ENCODE measurements at regions not wholly inside any gene's neighbourhood (a gene's known extent, or its start where the extent isn't known, plus 50 kb on each side); places are given as distances from the start of the nearest gene placed in this dataset.
A peak's percentile ranks its signal among the peaks of the same experiment; 100 is the strongest.
"Not testable (repeated sequence)": the region's sequence is repeated elsewhere in the genome, so short reads cannot be mapped to it uniquely, and the experiment has no call there.

DNA sequence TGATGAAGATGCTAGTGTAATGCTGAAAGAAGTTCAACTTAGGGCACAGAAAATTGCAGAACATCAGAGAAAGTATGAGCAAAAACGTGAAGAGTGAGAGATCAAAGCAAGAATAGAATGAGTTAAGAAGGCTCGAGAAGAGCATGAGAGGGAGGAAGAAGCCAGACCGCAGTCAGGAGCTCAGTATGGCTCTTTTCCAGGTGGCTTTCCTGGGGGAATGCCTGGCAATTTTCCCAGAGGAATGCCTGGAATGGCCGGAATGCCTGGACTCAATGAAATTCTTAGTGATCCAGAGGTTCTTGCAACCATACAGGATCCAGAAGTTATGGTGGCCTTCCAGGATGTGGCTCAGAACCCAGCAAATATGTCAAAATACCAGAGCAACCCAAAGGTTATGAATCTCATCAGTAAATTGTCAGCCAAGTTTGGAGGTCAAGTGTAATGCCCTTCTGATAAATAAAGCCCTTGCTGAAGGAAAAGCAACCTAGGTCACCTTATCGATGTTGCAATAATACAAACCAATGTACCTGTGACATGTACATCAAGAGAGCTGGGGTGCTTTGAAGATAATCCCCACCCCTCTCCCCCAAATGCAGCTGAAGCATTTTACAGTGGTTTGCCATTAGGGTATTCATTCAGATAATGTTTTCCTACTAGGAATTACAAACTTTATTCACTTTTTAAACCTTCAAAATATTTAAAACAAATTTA lies 277.9 kb downstream of the LPIN1 start:
- DNase-seq (ENCODE audit: low spot score), result not testable (repeated sequence)

DNA sequence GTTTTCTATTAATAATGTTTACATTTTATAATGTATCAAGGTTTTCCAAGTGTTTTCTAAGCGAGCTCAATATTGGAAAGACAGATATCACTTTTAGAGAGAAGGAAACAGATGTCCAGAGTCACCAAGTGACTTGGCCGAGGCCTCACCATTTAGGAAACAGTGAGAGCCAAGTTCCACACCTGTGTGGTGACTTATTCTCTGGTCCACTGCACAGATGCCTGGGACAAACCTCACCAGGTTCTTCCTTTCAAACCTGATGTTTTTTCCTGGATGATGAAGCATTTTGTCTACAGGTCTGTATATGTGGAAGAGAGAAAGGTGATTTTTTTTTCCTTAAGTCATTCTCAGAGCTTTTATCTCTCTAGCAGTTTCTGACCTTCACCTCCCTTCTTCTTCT lies 280.7 kb downstream of the LPIN1 start:
- no peak for DNase-seq (ENCODE audit: low spot score)

DNA sequence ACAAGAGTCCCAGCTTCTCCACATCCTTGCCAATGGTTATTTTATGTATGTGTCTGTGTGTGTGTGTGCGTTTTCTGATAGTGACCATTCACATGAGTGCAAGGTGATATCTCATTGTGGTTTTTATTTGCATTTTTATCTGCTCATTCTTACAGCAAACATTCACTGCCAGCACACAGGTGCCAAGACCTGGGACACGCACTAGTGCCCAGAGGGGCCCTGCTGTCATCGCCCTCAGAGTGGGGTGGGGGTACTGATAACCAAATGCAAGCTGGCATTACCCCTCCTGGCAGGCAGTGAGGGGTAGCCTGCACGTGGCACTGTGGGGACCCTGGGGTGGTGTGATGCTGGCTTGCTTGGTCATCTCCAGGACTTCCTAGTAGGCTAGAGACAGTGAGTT lies 285.4 kb downstream of the LPIN1 start:
- peak; percentile 64 for DNase-seq (ENCODE audit: low spot score)

DNA sequence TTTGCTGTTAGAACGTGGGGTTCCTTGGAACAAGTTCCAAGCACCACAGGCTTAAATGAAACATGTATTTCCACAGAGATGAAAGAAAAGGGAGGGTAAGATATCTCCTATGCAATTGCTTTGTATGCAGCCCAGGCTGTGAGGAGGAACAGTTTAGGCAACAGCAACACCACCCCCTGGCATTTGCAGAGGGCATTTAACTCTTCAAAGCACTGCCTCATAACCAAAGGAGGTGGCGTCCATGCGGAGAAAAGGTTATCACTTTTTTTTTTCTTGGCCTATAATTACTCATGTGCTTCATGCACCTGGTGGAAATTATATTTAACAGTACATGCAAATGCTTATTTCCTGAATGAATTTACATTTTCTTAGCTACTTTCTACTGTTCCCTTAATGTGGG lies 286.0 kb downstream of the LPIN1 start:
- DNase-seq (ENCODE audit: low spot score), result peak; percentile 78

DNA sequence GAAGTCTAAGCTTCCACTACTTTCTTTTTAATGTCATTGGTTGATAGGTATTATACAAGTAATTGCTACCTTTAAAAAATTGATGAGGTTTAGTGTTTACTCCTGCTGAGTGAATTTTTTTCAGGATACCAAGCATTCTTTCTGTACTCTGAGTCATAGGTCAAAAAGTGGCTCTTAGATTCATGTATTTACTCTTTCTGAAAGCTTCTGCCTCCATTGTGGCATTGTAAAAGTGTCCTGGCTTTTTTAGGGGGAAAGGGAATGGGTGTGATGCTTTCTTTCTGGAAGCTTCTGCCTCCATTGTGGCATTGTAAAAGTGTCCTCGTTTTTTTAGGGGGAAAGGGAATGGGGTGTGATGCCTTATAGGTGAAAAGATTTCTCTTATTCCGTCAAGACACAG lies 286.5 kb downstream of the LPIN1 start:
- DNase-seq (ENCODE audit: low spot score), result no peak

DNA sequence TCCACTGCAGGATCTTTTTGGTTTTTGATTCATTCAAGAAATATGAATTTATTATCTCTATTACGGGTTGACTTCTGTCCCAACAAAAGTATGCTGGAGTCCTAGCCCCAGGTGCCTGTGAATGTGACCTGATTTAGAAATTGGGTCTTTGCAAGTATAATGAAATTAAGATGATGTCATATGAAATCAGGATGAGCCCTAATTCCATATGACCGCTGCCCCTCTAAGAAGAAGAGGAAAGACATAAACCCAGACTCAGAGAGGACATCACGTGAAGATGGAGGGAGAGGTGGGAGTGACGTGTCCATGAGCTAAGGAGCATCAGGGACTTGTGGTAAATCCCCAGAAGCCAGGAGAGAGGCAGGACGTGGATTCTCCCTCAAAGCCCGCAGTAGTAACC lies 287.1 kb downstream of the LPIN1 start:
- DNase-seq (ENCODE audit: low spot score), result no peak

DNA sequence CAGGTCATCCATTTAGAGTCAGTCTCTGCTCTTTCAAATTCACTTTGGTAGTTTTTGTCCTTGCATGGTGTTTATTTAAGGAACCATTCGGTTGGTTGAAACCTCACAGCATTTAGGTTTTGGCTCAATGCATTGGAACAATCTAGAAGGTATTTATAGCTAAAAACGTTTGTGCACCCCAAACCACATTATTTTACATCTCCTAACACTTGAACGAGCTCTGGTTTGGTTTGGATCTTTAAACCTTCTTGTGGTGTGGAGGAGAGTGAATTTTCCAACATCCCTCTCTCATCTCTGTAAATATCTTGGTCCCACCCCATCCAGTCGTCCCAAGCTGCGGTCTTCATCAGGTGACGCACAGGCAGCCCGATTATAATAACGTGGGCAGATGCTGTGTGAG lies 287.9 kb downstream of the LPIN1 start:
- DNase-seq (ENCODE audit: low spot score), result no peak

DNA sequence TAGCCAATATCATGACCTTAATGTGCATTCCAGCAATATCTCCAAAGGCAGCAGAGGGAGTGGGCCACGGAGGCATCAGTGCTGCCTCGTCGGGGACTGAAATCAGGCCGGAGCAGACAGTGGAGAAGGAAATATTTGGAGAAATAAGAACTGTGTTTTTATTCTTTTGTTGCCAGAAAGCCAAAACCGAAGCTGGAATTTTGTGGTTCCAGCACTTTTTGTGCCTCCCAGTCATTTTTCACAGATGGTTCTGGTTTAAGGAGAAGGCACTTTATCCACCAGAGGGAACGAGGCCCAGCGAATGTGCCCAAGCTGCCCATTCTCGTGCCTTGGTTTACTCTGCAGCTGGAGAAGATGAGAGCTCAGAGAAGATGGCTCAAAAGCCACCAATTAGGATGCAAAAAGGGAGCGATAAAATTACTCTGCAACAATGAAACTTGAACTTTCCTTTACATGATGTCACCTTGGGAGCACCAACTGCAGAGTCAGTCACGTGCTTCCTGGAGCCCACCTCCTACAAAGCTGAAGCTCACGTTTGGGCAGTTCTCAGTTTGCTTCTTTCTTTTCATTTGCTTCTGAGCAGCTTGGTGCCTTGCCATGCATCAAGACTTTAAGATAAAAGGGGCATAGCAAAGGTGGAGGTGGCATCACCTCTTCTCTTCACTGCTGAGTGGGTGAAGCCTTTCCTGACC lies 288.7 kb downstream of the LPIN1 start:
- DNase-seq (ENCODE audit: low spot score), result no peak

DNA sequence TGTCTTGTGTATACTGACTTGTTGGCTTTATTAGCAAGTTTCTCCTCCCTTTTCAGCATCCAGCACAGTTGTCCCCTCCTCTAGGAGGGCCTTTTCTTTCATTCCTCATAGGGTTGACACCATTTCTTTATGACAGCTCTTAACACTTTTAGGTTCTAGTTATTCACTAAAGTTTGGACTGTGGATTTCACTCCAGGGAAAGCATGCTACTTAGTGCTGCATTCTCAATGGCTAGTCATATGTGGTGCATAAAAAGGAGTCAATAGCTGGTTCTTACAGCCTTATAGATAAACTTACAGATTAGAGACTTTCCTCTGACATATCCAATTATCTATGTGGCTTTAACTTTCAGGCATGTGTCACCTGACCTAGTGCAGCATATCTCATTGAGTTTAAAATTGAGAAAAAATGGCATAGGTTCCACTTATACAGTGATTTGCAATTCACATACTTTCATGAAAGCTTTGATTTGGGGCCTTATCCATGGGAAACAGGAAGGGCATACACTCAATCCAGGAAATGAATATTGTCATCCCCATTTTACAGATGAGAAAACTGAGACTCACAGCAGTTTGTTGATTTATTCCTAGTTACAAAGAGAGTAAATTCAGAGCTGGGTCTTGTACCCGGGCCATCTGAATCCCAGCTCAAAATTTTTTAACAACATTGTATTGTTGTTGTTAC lies 289.7 kb downstream of the LPIN1 start:
- no peak for DNase-seq (ENCODE audit: low spot score)

DNA sequence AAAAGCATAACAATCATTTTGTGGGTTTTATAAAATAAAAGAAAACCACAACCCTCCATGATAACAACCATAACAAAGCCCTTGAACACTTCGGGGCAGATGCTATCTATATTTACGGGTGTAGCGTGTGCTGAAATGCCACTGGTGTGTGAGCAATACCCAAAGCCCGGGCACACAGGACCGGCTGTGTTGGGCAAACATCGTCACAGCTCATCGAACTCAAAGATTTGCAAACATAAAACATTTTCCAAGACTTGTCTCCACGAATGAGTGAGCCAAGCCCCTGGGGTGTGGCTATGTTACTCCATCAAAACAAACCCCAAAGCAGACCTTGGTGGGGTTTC lies 290.2 kb downstream of the LPIN1 start:
- DNase-seq (ENCODE audit: low spot score), result peak; percentile 36

DNA sequence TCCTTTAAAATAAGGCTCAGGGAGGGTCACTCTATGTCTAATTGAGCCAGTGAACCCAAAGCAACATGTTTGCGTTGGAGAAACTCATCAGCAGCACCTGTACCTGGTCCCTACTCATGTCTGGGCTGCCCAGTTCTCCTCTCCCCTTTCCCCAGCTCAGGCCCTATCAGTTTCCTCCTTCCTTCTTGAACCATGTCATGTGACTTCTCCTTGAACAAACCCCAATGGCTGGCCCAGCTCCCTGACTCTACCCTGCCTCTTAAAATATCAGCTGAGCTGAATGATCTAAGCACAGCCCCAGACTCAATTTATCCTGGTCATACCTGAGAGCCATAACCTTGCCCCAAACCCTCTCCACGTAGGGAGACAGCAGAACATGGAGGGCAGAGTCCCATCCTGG lies 290.9 kb downstream of the LPIN1 start:
- no peak for DNase-seq (ENCODE audit: low spot score)

DNA sequence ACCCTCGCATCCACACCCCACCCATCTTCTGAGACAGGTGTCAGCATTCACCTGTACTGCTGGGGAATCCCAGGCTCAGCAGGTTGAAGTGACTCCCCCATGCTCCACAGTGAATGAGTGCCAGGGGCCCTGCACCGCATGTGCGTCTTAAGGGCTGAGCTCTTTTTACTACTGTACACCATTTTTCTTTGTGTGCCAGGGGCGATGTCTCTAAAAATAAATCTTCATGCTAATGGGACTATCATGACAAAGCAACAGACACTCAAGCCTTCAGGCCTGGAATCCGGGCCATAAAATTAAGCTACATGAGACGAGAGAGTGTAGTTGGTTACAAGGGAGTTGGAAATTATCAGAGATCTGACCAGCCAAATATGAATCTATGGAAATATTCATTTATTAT lies 294.8 kb downstream of the LPIN1 start:
- no peak for DNase-seq (ENCODE audit: low spot score)

DNA sequence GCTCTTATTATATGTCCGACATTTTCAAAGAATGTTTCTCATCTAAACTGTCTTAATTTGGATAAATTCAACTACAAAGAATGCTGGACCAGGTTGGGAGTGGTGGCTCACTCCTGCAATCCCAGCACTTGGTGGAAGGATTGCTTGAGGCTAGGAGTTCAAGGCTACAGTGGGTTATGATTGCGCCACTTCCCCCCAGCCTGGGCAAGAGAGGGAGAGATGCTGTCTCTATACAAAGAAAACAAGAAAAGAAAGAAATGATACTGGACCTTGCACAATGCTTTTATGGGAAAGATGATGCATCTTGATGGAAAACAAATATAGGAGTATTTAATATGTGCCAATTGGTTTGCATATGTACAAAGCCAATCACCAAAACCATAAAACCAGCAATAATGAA lies 296.7 kb downstream of the LPIN1 start:
- no peak for DNase-seq (ENCODE audit: low spot score)

DNA sequence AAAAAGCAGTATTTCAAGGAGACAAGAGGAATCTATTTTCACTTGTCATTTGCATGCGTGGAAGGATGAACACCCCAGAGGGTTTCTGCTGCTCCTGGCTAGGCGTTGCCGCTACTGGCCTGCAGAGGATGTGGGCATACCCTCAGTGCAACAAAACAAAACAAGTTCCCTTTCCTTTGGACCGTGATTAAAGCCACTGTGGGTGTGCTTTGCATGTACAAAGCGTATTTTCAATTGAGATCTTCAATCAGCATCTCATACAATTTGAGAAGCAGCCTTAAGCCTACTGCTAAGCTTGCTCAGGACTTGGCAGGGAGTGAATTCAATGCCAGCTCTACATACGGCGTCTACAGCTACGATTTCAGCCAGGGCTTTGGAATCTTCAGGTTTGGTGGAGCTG lies 298.4 kb downstream of the LPIN1 start:
- DNase-seq (ENCODE audit: low spot score), result peak; percentile 68

DNA sequence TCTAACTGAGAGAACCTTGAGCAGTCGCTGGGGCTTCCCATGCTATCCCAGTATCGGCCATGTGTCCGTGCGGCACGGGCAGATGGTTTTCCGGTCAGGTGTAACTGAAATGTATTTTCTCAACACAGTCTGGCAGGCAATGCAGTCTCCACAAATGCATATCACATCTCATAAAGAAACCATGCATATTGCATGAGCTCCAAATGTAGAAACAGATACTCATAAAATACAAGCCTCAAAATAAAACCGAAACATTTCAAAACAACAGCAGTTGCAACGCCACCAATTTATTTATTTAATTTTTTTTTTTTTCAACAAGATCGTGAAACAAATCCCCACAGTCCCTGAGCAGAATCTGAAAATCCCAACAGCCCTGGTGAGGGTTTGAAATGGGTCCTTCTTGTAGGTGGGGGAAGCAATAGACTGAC lies 299.4 kb downstream of the LPIN1 start:
- DNase-seq (ENCODE audit: low spot score), result no peak

DNA sequence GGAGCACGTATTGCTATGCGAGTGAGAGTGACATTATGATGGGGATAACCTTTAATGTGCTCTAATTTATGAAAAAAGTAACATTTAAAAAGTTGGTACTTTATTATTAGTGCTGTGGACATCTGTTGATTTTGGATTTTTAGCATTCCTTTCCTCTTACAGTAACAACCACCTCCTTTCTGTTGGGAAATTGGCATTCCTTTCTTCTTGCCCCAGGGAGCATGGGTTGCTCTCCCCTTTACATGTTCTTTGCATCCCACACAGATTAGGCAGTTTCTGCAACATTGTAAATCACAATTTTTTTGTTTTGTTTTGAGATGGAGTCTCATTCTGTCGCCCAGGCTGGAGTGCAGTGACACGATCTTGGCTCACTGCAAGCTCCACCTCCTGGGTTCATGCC lies 300.2 kb downstream of the LPIN1 start:
- DNase-seq (ENCODE audit: low spot score), result no peak

DNA sequence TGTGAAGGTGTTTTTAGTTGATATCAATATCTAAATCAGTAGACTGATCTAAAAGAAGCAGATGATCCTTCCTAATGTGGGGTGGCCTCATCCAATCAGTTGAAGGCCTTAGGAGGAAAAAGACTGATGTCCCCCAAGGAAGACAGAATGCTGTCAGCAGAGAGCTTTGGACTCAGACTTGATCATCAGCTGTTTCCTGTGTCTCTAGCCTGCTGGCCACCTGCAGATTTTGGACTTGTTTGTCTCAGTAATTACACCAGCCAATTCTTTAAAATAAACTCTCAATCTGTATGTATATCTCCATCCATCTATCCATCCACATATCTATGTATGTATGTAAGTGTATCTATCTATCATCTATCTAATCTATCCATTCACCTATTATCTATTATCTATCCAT lies 301.3 kb downstream of the LPIN1 start:
- DNase-seq (ENCODE audit: low spot score), result no peak

DNA sequence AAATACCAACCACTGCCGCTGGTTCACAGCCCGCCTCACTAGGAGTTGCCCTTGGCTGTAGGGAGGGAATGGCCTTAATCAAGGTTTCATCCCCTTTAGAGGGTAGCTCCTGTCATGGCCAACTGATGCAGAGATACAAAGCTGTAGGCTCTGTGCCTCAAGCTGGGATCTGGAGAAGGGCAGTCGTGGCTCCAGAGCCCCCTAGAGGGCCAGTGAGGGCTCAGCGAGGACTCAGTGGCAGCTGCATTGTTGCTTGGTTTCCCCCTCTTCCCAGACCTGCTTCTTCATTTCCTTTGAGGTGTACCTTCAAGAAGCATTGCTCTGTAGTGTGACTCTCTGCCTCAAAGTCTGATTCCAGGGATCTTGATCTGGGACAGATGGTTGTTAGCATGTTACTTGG lies 302.1 kb downstream of the LPIN1 start:
- DNase-seq (ENCODE audit: low spot score), result peak; percentile 53

DNA sequence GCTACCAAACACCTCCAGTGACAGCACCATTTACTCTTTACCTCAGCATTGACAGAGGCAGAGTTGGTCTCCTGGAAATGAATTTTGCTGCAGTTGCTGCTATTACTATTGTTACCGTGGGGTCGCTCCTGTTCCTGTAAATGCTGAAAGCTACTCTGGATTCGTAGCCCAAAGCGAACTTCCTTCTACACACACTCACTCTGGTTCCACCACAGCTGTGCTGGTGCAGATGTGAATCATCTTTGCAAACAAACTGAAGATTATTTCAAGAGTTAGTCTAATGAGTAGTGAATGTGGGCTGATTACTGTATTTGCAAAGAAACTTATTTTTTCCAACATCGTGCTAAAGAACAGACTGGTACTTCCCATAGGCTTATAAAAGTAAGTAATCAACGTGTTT lies 304.0 kb downstream of the LPIN1 start:
- DNase-seq (ENCODE audit: low spot score), result peak; percentile 55

DNA sequence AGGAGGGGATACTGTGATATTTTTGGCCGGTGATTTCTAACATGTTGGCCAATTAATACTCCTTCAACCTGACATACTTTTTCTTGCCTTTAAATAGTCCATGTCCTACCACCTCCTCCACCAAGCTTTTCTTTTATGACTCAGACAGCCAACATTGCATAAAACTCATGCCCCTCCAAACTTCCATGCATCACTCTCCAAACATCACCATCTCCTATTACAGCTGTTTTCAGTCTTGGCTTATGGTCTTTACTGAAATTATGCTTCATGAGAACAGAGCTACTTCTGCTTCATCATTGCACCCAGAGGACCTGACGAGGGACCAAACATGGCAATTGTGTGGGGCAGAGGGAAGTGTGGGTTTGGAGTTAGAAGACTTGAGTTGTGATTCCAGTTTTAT lies 305.4 kb downstream of the LPIN1 start:
- no peak for DNase-seq (ENCODE audit: low spot score)

DNA sequence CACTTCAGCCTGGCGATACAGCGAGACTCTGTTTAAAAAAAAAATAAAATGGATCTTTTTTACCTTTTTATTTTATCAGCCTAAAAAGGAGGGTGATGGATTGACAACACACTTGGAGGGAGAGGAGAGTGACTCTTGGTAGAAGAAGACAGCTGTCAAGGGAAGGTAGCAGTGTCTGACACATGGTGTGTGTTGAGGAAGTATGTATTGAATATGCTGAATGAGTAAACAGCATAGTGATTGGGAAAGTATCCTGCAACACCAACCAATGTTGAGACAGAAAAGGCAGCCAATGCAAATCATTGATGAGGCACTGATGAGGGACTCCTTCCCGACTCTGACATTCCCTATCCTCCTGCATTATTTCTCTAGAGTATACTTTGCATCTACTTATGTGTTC lies 306.4 kb downstream of the LPIN1 start:
- no peak for DNase-seq (ENCODE audit: low spot score)

DNA sequence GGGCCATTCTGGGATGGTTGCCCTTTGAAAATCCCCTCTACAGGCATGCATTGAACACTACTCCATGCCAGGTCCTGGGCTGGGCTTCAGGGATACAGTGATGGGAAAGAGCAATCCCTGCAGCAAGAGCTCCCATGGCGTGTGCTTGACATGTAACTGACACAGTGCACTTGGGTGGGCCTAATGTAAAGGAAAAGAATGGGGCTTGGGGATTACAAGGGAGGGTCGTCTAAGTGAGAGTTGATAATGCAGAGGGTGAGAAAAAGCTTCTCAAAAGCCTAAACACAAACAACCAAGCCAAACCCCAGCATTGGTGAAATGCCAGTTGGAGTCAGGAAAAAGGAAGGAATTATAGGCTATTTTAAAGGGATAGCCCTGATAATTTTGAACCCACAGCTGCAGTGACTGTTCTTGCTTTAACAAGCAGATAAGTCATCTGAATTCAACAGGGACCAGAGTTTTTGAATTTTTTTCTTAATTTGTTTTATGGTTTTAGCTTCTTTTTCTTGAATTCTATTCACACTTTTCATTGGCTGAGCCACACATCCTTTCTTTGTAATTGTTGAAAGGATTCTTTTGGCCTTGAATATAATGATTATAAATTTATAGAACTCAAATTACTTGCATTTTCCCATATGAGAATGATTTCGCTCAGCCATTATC lies 308.7 kb downstream of the LPIN1 start:
- no peak for DNase-seq (ENCODE audit: low spot score)

All from germinal center (tissue), 1 donor.